Smooth muscle cell (in vitro differentiated cells): ENCODE measurements at regions not wholly inside any gene's neighbourhood (a gene's known extent, or its start where the extent isn't known, plus 50 kb on each side); places are given as distances from the start of the nearest gene placed in this dataset.
"Not testable (repeated sequence)": the region's sequence is repeated elsewhere in the genome, so short reads cannot be mapped to it uniquely, and the experiment has no call there.

ENCODE experiments used
- DNase-seq: peaks from one replicate; lab custom pipeline; 2025; ENCODE audit not compliant: unreplicated experiment; lab: John Stamatoyannopoulos, UW
- H2AFZ ChIP-seq: fragments of 200-600 bp; sonication (generic); 2 replicates; pipeline ENCODE4 v1.6.0; 2016; ENCODE audit warnings: antibody characterized with exemption, low read depth, mild to moderate bottlenecking
- H3F3A ChIP-seq: fragments of 200-600 bp; sonication (generic); 2 replicates; pipeline ENCODE4 v1.6.0; 2017; ENCODE audit warnings: antibody characterized with exemption, low read depth
- H3K27ac ChIP-seq: fragments of 200-600 bp; sonication (generic); 2 replicates; pipeline ENCODE4 v1.5.1; 2016; ENCODE audit warnings: low read depth, mild to moderate bottlenecking
- H3K27me3 ChIP-seq: fragments of 200-600 bp; sonication (generic); 2 replicates; pipeline ENCODE4 v1.6.1; 2016; ENCODE audit warnings: low read depth, mild to moderate bottlenecking
- H3K36me3 ChIP-seq: fragments of 200-600 bp; sonication (generic); 2 replicates; pipeline ENCODE4 v1.5.1; 2016; ENCODE audit warnings: low read depth
- H3K4me1 ChIP-seq: fragments of 200-600 bp; sonication (generic); 2 replicates; pipeline ENCODE4 v1.5.1; 2016; ENCODE audit warnings: low read depth
- H3K4me2 ChIP-seq: fragments of 200-600 bp; sonication (generic); 2 replicates; pipeline ENCODE4 v1.6.0; 2016; ENCODE audit warnings: mild to moderate bottlenecking
- H3K4me3 ChIP-seq: fragments of 200-600 bp; sonication (generic); 2 replicates; pipeline ENCODE4 v1.5.1; 2016; ENCODE audit warnings: mild to moderate bottlenecking
- H3K79me2 ChIP-seq: fragments of 200-600 bp; sonication (generic); 2 replicates; pipeline ENCODE4 v1.6.0; 2016; ENCODE audit warnings: low read depth, mild to moderate bottlenecking
- H3K9ac ChIP-seq: fragments of 200-600 bp; sonication (generic); 2 replicates; pipeline ENCODE4 v1.6.0; 2016; ENCODE audit warnings: low read depth
- H3K9me3 ChIP-seq: fragments of 200-600 bp; sonication (generic); replicated peaks from 2 replicates; pipeline ENCODE4 v1.5.1; 2016; ENCODE audit warnings: low read depth
- H4K20me1 ChIP-seq: fragments of 200-600 bp; sonication (generic); 2 replicates; pipeline ENCODE4 v1.6.0; 2016; ENCODE audit warnings: low read depth
- CTCF ChIP-seq: fragments of 200-600 bp; sonication (generic); IDR thresholded peaks from 2 replicates; pipeline ENCODE4 v1.5.1; 2017; ENCODE audit warnings: borderline replicate concordance, mild to moderate bottlenecking, antibody characterized with exemption; ENCODE audit not compliant: insufficient read depth, poor library complexity, severe bottlenecking
- WGBS: methylation state at CpG from one replicate; pipeline ENCODE4 v1.1.7; 2016; ENCODE audit warnings: low lambda C conversion rate; 5-methylcytosine and 5-hydroxymethylcytosine counted together

GRCh38 chr6:74892091-74892490, 313.8 kb downstream of the COL12A1 start:
- 83% methylated on average over 5 of the region's 5 CpGs for WGBS
- Histone ChIP-seq H3K4me3 (no peak overlapping the region), H3K4me1 (no peaks in the 10 kb centered on the region), H3K27ac (no peak overlapping the region), H3K4me2 (no peak overlapping the region), H3K9me3 (no peaks in the 10 kb centered on the region), H3K79me2 (no peaks in the 10 kb centered on the region), H4K20me1 (no peaks in the 10 kb centered on the region), H3K27me3 (no peaks in the 10 kb centered on the region), H3K36me3 (no peaks in the 10 kb centered on the region), H2AFZ (no peak overlapping the region), H3F3A (no peaks in the 10 kb centered on the region), H3K9ac (no peak overlapping the region)
- no peak for TF ChIP-seq CTCF
- no peak for DNase-seq

- H3K9me3 ChIP-seq = no peaks in the 10 kb centered on the region
- no peaks in the 10 kb centered on the region for H3K27me3 ChIP-seq
- H3K9ac ChIP-seq = no peak overlapping the region
- H3K79me2 ChIP-seq = no peaks in the 10 kb centered on the region
- H3K4me2 ChIP-seq = no peak overlapping the region
- H3K4me3 ChIP-seq = no peak overlapping the region
- no peaks in the 10 kb centered on the region for H4K20me1 ChIP-seq
- 80% methylated on average over 4 of the region's 4 CpGs for WGBS
- H3F3A ChIP-seq = no peaks in the 10 kb centered on the region
- no peak for DNase-seq
- no peaks in the 10 kb centered on the region for H3K4me1 ChIP-seq
- TF ChIP-seq CTCF = no peak
- no peak overlapping the region for H3K27ac ChIP-seq
- H3K36me3 ChIP-seq = no peaks in the 10 kb centered on the region
- H2AFZ ChIP-seq = no peak overlapping the region
Measured at GRCh38 chr6:74891349-74891831, 314.5 kb downstream of the COL12A1 start.

GRCh38 chr6:74889635-74890034, 316.2 kb downstream of the COL12A1 start:
- Histone ChIP-seq H3K9me3 (no peaks in the 10 kb centered on the region), H3F3A (no peaks in the 10 kb centered on the region), H3K27me3 (no peaks in the 10 kb centered on the region), H4K20me1 (no peaks in the 10 kb centered on the region), H3K4me2 (no peak overlapping the region), H3K4me3 (no peak overlapping the region), H3K9ac (no peak overlapping the region), H2AFZ (no peak overlapping the region), H3K79me2 (no peaks in the 10 kb centered on the region), H3K36me3 (no peaks in the 10 kb centered on the region), H3K4me1 (no peaks in the 10 kb centered on the region), H3K27ac (no peak overlapping the region)
- TF ChIP-seq CTCF = no peak
- DNase-seq = no peak

- H3K9ac ChIP-seq, H3K4me1 ChIP-seq, H3K4me3 ChIP-seq, H3K36me3 ChIP-seq, DNase-seq, H3K79me2 ChIP-seq, H3K9me3 ChIP-seq, H4K20me1 ChIP-seq, H3K27me3 ChIP-seq, H2AFZ ChIP-seq, H3F3A ChIP-seq, H3K27ac ChIP-seq, H3K4me2 ChIP-seq: not testable (repeated sequence)
- 88% methylated on average over 6 of the region's 6 CpGs for WGBS
Measured at GRCh38 chr6:74888741-74889140, 317.1 kb downstream of the COL12A1 start.
